ENCODE measurements at regions not wholly inside any gene's neighbourhood (a gene's known extent, or its start where the extent isn't known, plus 50 kb on each side); places are given as distances from the start of the nearest gene placed in this dataset.

DNA sequence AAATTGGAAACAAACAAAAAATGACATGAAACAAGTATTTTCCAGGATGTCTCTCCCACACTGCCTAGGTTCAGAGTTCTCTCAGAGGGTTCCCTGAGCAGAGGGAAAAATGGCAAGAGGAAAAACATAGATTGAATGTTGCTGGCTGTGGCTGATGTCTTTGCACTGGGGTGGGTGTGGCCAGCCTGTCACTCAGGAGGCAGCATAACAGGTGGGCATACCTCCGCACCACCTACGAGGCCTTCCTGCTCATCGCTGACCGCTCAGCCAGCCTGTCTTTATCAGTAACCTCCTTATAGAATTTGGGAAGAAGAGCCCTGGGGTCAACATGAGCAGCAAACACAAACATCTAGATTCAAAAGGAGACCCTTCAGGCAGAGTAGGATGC is 216.6 kb upstream of the UMPS start:
- DNase-seq = no peak

GRCh38 chr3:124514683-124515082 is 215.6 kb upstream of the UMPS start:
- DNase-seq = no peak

DNA sequence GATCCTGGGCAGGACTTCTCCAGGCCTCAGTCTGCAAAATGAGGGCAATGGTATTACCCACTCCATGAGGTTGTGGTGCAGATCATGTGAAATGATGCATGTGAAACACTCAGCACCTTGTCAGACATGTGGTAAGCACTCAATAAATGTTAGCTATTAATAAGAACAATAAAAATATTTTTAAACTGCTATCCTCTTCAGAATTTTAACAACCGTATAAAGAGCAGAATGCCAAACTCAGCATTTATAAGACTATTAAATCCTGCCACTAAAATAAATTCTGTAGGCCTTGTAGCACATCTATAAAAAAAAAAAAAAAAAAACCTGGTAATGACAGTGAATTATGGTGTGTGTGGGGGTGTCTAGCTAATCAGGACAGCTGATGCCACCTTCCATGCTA is 213.9 kb upstream of the UMPS start:
- no peak for DNase-seq

- DNase-seq = no peak
These were observed 212.9 kb upstream of the UMPS start for GRCh38 chr3:124517306-124517705.

DNA sequence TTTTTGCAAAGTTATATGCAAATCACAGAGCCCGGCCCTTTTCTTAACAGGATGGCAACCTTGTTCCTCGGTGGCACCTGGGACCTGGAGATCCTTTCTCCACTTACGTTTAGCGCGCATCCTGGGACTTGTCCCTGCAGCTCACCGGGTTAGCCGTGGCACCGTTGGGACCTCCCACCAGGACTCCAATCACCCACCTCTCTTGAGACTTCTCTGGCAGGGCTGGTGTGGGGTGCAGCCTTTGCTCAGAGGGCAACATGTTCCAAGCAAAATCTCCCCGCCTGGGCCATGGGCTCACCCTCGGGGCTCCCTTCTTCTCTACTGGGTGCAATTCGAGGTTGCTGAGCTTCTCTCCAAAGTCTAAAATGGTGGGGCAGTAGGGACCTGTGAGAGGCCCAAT is 211.9 kb upstream of the UMPS start:
- no peak for DNase-seq

- DNase-seq = no peak
These were observed 210.6 kb upstream of the UMPS start for GRCh38 chr3:124519591-124520194.

GRCh38 chr3:124520970-124521369 is 209.3 kb upstream of the UMPS start:
- DNase-seq = peak; percentile 99

DNA sequence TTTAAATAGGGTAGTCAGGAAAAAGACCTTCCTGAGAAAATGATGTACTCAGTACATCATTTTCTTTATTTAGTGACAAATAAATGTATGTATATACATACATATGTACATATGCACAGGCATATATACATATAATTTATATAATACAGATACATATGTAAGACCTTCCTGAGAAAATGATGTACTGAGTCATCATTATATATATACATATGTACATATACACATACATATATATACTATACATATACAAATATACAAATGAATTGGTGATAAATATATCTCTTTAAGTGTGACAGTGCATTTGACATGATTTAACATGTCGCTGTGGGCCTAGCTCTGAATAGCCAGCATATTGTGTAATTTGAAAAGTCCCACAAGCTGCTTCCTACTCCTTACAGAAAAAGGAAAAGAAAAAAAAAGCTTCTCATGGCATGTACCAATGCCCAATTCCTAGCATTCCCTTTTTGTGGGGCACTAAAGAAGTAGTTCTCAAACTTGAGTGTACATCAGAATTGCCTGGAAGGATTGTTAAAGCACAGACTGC is 208.1 kb upstream of the UMPS start:
- DNase-seq = no peak

GRCh38 chr3:124526601-124527000 is 203.7 kb upstream of the UMPS start:
- DNase-seq = no peak

- DNase-seq = no peak
These were observed 200.3 kb upstream of the UMPS start for GRCh38 chr3:124529826-124530571.

DNA sequence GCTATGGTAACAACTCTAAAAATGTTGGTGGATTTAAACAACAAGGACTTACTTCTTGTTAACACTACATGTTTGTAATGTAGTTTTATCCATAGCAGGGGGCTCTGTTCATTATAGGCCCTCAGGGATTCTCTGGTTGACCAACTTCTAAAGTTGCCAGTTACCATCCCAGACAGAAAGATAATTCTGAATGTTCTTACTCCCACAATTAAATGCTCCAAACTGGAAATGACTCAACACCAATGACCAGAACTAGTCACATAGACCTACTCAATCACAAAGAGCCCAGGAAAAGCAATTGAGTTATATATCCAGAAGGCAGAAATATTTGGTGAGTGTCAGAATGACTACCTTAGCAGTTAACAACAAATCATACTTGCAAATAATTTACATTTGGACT is 199.3 kb upstream of the UMPS start:
- DNase-seq = no peak

GRCh38 chr3:124532071-124532470 is 198.2 kb upstream of the UMPS start:
- DNase-seq = no peak

DNA sequence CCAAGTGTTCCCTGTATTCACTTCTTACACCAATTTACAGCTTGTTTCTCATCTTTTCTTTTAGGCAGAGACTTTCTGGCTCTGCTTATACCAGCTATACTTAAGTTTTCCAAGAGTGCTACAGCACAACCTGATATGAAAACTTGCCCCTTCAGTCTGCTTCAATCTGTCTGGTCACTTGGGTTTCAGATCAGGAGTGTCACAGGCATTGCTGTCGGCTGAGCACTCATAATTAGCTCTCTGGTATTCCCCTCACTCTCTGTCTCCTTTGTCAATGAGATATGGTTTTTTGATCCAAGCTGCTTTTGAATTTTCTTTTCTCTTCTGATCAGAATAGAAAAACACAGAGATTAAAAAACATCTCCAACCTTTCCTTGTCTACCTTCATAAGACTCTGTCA is 194.9 kb upstream of the UMPS start:
- no peak for DNase-seq

- DNase-seq = no peak
These were observed 189.6 kb upstream of the UMPS start for GRCh38 chr3:124540550-124541211.

DNA sequence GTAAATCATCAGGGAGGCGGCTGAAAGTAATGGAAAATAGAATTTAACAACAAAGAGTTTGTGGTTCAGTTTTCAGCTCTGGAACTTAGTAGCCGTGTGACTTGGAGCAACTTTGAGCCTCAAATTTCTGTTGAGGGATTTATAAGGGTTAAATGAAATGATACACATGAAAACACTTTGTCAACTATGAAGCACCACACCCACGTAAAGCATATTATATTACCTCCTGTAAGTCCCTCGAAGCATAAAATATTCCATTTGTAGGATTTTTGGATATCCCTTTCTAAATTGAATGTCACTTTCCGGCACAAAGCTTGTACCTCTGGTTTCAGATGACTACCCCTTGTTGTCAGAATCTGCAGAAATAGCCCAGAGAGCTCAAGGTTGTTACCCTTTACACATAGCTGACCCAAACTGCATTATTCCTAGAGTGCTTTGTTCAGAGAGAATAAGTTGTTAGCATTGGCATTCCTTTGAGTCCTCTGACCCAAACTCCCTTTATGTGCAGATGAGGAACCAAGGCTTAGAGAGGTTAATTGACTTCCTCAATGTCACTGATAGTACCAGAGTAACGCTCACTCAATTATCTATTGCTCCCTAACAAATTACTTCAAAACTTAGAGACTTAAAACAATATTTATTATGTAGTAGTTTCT is 187.9 kb upstream of the UMPS start:
- DNase-seq = no peak

GRCh38 chr3:124545891-124546290 is 184.4 kb upstream of the UMPS start:
- no peak for DNase-seq

DNA sequence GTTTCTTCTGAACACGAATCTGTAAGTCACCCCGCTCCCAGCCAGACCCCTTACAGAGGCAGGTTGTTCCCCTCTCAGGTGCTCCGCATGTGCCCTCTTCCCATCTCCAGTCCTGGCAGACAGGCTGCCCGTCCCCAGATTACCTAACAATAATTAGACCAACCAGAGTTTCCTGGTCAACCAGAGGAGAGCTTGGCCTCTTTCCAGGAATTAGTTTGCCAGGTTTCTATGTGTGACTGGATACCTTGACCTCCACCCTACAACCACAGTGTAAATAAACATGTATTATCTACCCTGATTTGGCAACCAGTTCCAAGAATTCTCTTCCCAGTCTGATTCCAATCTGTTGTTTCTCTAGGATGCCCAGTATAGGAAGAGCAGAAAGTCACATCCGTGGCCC is 178.0 kb upstream of the UMPS start:
- peak; percentile 98 for DNase-seq

- DNase-seq = no peak
These were observed 177.1 kb upstream of the UMPS start for GRCh38 chr3:124553178-124553577.

- no peak for DNase-seq
These were observed 173.6 kb upstream of the UMPS start for GRCh38 chr3:124556636-124557035.

DNA sequence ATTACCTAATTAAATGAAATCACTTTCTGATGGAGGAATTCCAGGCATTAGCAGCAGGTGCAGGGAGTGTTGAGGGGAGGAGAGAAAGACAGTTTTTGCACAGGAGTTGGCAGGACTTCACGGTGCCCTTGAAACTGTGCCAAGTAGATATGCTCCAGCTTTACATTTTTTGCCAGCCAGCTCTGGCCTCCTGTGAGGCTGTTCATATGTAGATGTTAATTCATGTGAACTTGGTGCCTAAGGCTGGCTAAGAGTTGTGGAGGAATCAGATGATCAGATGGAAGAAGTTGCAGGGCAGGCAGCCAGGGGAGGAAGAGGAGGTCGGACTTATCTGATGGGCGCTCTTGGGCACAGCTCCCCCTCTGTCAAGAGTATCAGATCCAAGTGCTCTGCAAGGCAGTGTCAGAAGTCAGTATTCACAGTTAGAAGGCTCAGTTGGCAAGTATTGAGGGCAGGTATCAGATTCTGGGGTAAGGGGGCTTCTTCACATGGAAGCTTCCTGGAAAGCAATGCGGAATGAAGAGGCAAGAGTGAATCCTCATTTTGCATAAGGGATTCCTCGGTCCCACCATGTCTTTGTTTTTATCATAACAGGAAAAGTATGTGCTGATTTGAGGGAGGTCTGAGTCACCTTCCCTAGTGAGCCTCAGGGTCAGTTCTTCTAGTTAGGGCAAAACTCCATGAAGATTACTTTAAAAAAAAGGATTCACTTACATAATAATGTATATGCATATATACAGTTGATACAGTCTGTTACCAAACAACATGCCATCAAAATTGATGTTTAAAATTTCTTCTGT is 172.6 kb upstream of the UMPS start:
- DNase-seq = peak; percentile 66

GRCh38 chr3:124558991-124559845 is 171.0 kb upstream of the UMPS start:
- DNase-seq = peak; percentile 75

Data from NCI-H2029 treated with DMSO at 0.1 percent for 48 hours (cell line).